ENCODE measurements at regions not wholly inside any gene's neighbourhood (a gene's known extent, or its start where the extent isn't known, plus 50 kb on each side); places are given as distances from the start of the nearest gene placed in this dataset.

DNA sequence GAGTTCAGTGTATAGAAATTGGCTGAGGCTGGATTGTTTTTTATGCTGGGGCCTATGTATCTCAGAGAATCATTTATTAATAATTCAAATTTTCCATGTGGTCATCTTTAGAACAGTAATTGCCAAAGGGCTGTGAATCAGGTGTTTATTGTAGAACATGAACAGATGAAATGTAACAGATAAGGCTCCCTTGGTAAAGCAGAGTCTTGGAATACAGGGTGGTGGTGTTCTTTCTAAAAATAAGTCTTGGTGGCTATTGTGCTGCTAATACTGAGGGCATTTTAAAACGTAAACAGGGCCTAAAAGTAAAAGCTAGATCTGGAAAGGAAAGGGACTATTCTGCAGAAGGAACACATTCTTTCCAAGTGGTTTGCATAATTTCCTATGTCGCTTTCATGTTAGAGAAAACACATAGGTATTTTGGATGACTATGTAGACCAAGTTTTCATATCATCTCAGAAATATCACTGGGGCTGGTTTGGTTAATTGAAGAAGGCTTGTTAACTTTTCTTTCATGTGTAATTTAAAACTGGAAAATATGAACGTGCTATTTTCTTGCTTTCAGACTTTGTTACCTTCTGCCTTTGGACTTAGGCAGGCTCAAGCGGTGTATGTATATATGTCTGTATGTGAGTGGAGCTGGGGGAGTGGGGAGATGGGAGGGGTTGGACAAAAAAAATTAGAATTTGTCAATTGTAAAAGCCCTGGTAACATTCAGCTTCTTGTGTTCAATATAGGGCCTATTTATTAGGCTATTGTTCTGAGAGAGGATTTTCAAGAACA lies 119.9 kb upstream of the ANKRD55 start:
- TF ChIP-seq POLR2A (IDR thresholded peaks at IDR 0.05; ENCODE audit: low read length) (no peak), GATA1 (IDR thresholded peaks at IDR 0.05; ENCODE audit: low read depth, low read length) (no peak)

Data from erythroblast (primary cell).